ENCODE measurements at regions not wholly inside any gene's neighbourhood (a gene's known extent, or its start where the extent isn't known, plus 50 kb on each side); places are given as distances from the start of the nearest gene placed in this dataset.

- Histone ChIP-seq H3K4me3 (replicated peaks; ENCODE audit: low read depth, low read length) (no peak overlapping the region), H3K36me3 (ENCODE audit: control insufficient read depth, insufficient read depth, low read length) (no peaks in the 10 kb centered on the region), H3K27me3 (replicated peaks; ENCODE audit: control insufficient read depth, insufficient read depth, low read length) (no peaks in the 10 kb centered on the region)
- TF ChIP-seq, protein P1, sequence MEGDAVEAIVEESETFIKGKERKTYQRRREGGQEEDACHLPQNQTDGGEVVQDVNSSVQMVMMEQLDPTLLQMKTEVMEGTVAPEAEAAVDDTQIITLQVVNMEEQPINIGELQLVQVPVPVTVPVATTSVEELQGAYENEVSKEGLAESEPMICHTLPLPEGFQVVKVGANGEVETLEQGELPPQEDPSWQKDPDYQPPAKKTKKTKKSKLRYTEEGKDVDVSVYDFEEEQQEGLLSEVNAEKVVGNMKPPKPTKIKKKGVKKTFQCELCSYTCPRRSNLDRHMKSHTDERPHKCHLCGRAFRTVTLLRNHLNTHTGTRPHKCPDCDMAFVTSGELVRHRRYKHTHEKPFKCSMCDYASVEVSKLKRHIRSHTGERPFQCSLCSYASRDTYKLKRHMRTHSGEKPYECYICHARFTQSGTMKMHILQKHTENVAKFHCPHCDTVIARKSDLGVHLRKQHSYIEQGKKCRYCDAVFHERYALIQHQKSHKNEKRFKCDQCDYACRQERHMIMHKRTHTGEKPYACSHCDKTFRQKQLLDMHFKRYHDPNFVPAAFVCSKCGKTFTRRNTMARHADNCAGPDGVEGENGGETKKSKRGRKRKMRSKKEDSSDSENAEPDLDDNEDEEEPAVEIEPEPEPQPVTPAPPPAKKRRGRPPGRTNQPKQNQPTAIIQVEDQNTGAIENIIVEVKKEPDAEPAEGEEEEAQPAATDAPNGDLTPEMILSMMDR (IDR thresholded peaks at IDR 0.05; ENCODE audit: insufficient read depth, low read length, poor library complexity, severe bottlenecking) = no peak
- no peak for DNase-seq (ENCODE audit: extremely low read depth, insufficient read length)
Observed at GRCh38 chr1:4561205-4561604, 93.2 kb upstream of the AJAP1 start.

DNA sequence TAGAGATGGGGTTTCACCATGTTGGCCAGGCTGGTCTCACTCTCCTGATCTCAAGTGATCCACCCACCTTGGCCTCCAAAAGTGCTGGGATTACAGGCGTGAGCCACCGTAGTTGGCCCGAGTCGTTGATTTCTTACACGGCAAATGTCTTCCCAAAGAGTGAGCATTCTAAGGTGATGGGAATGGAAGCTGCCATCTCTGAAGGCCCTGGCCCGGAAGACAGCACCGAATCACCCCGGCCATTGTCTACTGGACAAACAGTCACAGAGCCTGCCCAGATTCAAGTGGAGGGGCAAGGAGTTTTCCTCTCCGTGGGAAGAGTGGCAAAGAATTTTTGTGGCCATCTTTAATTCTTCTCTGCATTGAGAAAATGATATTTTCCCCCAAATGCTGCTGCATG lies 92.1 kb upstream of the AJAP1 start:
- Histone ChIP-seq H3K4me3 (replicated peaks; ENCODE audit: low read depth, low read length) (no peak overlapping the region), H3K27me3 (replicated peaks; ENCODE audit: control insufficient read depth, insufficient read depth, low read length) (no peaks in the 10 kb centered on the region), H3K36me3 (ENCODE audit: control insufficient read depth, insufficient read depth, low read length) (no peaks in the 10 kb centered on the region)
- TF ChIP-seq, protein P1 (IDR thresholded peaks at IDR 0.05; ENCODE audit: insufficient read depth, low read length, poor library complexity, severe bottlenecking) = no peak
- DNase-seq (ENCODE audit: extremely low read depth, insufficient read length) = no peak

DNA sequence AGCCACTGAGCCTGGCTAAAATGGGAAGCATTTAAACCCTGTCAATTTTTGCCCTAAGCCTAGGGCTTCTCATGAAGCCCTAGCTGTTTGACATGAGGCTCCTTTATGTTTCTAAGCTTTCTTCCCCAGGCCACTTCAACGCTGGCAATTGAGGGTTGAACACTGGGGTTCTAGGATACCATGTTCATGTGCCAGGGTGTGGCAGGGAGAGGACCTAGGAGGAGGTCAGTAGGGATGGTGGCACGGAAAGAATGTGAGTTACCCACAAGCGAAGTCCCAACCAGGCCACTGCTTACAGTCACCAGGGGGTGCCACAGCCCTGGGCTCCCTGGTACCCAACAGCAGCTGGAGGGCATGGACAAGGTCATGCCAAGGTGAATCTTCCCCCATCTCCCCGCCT lies 90.8 kb upstream of the AJAP1 start:
- no peak for DNase-seq (ENCODE audit: extremely low read depth, insufficient read length)

DNA sequence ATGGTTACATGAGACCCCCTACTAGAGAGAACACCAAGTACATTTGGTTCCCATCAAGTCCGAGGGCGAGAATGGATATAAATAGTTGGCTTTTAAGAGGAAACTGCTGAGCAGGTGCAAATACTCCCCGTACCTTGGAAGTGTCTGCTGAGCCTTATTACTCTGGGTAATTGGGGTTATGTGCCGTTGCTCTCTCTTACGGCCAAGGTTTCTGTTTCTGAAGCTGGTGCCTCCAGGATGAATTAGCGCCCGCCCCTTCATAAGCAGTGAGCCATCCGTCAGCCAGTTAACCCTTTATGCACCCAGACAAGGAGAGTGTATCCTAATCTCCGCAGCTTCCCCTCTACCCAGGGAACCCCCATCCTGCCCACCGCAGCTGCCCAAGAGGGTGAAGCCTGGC lies 90.4 kb upstream of the AJAP1 start:
- H3K27me3 ChIP-seq (replicated peaks; ENCODE audit: control insufficient read depth, insufficient read depth, low read length) = no peaks in the 10 kb centered on the region
- DNase-seq (ENCODE audit: extremely low read depth, insufficient read length) = no peak
- no peaks in the 10 kb centered on the region for H3K36me3 ChIP-seq (ENCODE audit: control insufficient read depth, insufficient read depth, low read length)
- TF ChIP-seq, protein P1 (IDR thresholded peaks at IDR 0.05; ENCODE audit: insufficient read depth, low read length, poor library complexity, severe bottlenecking) = no peak
- no peak overlapping the region for H3K4me3 ChIP-seq (replicated peaks; ENCODE audit: low read depth, low read length)

More for the DNA sequence above, 90.8 kb upstream of the AJAP1 start:
- TF ChIP-seq, protein P1 (IDR thresholded peaks at IDR 0.05; ENCODE audit: insufficient read depth, low read length, poor library complexity, severe bottlenecking) = no peak
- H3K4me3 ChIP-seq (replicated peaks; ENCODE audit: low read depth, low read length) = no peak overlapping the region
- H3K36me3 ChIP-seq (ENCODE audit: control insufficient read depth, insufficient read depth, low read length) = no peaks in the 10 kb centered on the region
- no peaks in the 10 kb centered on the region for H3K27me3 ChIP-seq (replicated peaks; ENCODE audit: control insufficient read depth, insufficient read depth, low read length)

- H3K27me3 ChIP-seq (replicated peaks; ENCODE audit: control insufficient read depth, insufficient read depth, low read length) = no peaks in the 10 kb centered on the region
- TF ChIP-seq, protein P1 (IDR thresholded peaks at IDR 0.05; ENCODE audit: insufficient read depth, low read length, poor library complexity, severe bottlenecking) = no peak
- H3K4me3 ChIP-seq (replicated peaks; ENCODE audit: low read depth, low read length) = no peak overlapping the region
- no peaks in the 10 kb centered on the region for H3K36me3 ChIP-seq (ENCODE audit: control insufficient read depth, insufficient read depth, low read length)
- DNase-seq (ENCODE audit: extremely low read depth, insufficient read length) = no peak
Observed at GRCh38 chr1:4565166-4565565, 89.2 kb upstream of the AJAP1 start.

GRCh38 chr1:4565801-4566449 lies 88.5 kb upstream of the AJAP1 start:
- TF ChIP-seq, protein P1 (IDR thresholded peaks at IDR 0.05; ENCODE audit: insufficient read depth, low read length, poor library complexity, severe bottlenecking) = no peak
- Histone ChIP-seq H3K36me3 (ENCODE audit: control insufficient read depth, insufficient read depth, low read length) (no peaks in the 10 kb centered on the region), H3K4me3 (replicated peaks; ENCODE audit: low read depth, low read length) (no peak overlapping the region), H3K27me3 (replicated peaks; ENCODE audit: control insufficient read depth, insufficient read depth, low read length) (no peaks in the 10 kb centered on the region)
- DNase-seq (ENCODE audit: extremely low read depth, insufficient read length) = no peak

Measured in GM06990 (cell line).